ENCODE measurements at regions not wholly inside any gene's neighbourhood (a gene's known extent, or its start where the extent isn't known, plus 50 kb on each side); places are given as distances from the start of the nearest gene placed in this dataset.

GRCh38 chr14:29217813-29218450, 451.3 kb downstream of the FOXG1 start:
- no peak for DNase-seq (ENCODE audit: low spot score)

GRCh38 chr14:29220072-29220471, 453.5 kb downstream of the FOXG1 start:
- no peak for DNase-seq (ENCODE audit: low spot score)

- DNase-seq (ENCODE audit: low spot score), result no peak
Measured at GRCh38 chr14:29220566-29220965, 454.0 kb downstream of the FOXG1 start.

- DNase-seq (ENCODE audit: low spot score), result no peak
Measured at GRCh38 chr14:29222006-29222405, 455.4 kb downstream of the FOXG1 start.

GRCh38 chr14:29222671-29223268, 456.2 kb downstream of the FOXG1 start:
- peak; percentile 63 for DNase-seq (ENCODE audit: low spot score)

- no peak for DNase-seq (ENCODE audit: low spot score)
Measured at GRCh38 chr14:29223947-29224346, 457.4 kb downstream of the FOXG1 start.

- DNase-seq (ENCODE audit: low spot score), result no peak
Measured at GRCh38 chr14:29227631-29228030, 461.0 kb downstream of the FOXG1 start.

- no peak for DNase-seq (ENCODE audit: low spot score)
Measured at GRCh38 chr14:29232153-29232552, 465.6 kb downstream of the FOXG1 start.

GRCh38 chr14:29232711-29233110, 466.1 kb downstream of the FOXG1 start:
- DNase-seq (ENCODE audit: low spot score), result no peak

GRCh38 chr14:29233188-29233587, 466.6 kb downstream of the FOXG1 start:
- DNase-seq (ENCODE audit: low spot score), result no peak

GRCh38 chr14:29235991-29236390, 469.4 kb downstream of the FOXG1 start:
- no peak for DNase-seq (ENCODE audit: low spot score)

GRCh38 chr14:29236401-29236800, 469.8 kb downstream of the FOXG1 start:
- no peak for DNase-seq (ENCODE audit: low spot score)

GRCh38 chr14:29236848-29237247, 470.3 kb downstream of the FOXG1 start:
- DNase-seq (ENCODE audit: low spot score), result peak; percentile 64

- DNase-seq (ENCODE audit: low spot score), result peak; percentile 42
Measured at GRCh38 chr14:29240066-29240465, 473.5 kb downstream of the FOXG1 start.

GRCh38 chr14:29242755-29243754, 476.5 kb downstream of the FOXG1 start:
- DNase-seq (ENCODE audit: low spot score), result no peak

- DNase-seq (ENCODE audit: low spot score), result no peak
Measured at GRCh38 chr14:29255692-29256091, 489.1 kb downstream of the FOXG1 start.

- no peak for DNase-seq (ENCODE audit: low spot score)
Measured at GRCh38 chr14:29262979-29263378, 496.4 kb downstream of the FOXG1 start.

GRCh38 chr14:29264865-29265264, 498.3 kb downstream of the FOXG1 start:
- DNase-seq (ENCODE audit: low spot score), result no peak

GRCh38 chr14:29265852-29266251, 499.3 kb downstream of the FOXG1 start:
- DNase-seq (ENCODE audit: low spot score), result no peak

GRCh38 chr14:29271669-29272068, 505.1 kb downstream of the FOXG1 start:
- no peak for DNase-seq (ENCODE audit: low spot score)

- no peak for DNase-seq (ENCODE audit: low spot score)
Measured at GRCh38 chr14:29273513-29273912, 506.9 kb downstream of the FOXG1 start.

GRCh38 chr14:29274890-29275596, 508.5 kb downstream of the FOXG1 start:
- DNase-seq (ENCODE audit: low spot score), result no peak
